IMR-90 (cell line): ENCODE measurements at regions not wholly inside any gene's neighbourhood (a gene's known extent, or its start where the extent isn't known, plus 50 kb on each side); places are given as distances from the start of the nearest gene placed in this dataset.

Source experiments
- MXI1 ChIP-seq: IDR thresholded peaks from 2 replicates; pipeline ENCODE4 v1.6.1; 2012; ENCODE audit warnings: low read depth, mild to moderate bottlenecking, low read length, moderate library complexity, borderline replicate concordance
- POLR2A ChIP-seq: IDR thresholded peaks from 2 replicates; pipeline ENCODE4 v1.6.1; 2012; ENCODE audit warnings: mild to moderate bottlenecking, low read depth, low read length
- RCOR1 ChIP-seq: IDR thresholded peaks from 2 replicates; pipeline ENCODE4 v1.6.1; 2012; ENCODE audit warnings: mild to moderate bottlenecking, low read length, improper control_type of control experiment; ENCODE audit not compliant: insufficient replicate concordance
- RFX5 ChIP-seq: IDR thresholded peaks from 2 replicates; pipeline ENCODE4 v1.8.0; 2012; ENCODE audit warnings: low read depth, mild to moderate bottlenecking, low read length, moderate library complexity
- USF2 ChIP-seq: fragments of 150-350 bp; IDR thresholded peaks from 2 replicates; pipeline ENCODE4 v1.6.1; 2017; ENCODE audit warnings: mild to moderate bottlenecking, antibody characterized with exemption, low read length, low read depth
- TF ChIP-seq, protein P1 (sequence below): conservative IDR thresholded peaks from 2 replicates; pipeline ENCODE4 v1.5.1; 2012; ENCODE audit warnings: mild to moderate bottlenecking, low read depth, low read length, improper control_type of control experiment

DNA sequence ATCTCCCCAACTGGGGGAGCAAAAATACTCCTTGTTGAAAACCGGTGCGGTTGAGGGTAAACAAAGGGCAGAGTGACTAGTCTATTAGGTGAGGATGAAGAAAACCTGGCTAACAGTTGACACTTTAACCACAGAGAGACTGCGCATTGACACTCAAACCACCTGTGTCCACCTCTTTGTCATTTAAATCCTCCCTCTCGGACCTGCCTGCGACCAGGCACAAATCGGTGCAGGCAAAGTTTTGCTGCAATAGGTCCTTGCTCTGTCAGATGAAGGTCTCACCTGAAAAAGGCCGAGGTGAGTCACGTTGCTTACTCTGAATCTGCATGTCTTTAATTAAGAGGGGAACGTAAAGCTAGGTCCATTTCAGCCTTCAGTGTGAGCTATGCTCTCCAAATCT is 494.1 kb upstream of the DPPA4 start:
- TF ChIP-seq RCOR1, result no peak
- TF ChIP-seq, protein P1, sequence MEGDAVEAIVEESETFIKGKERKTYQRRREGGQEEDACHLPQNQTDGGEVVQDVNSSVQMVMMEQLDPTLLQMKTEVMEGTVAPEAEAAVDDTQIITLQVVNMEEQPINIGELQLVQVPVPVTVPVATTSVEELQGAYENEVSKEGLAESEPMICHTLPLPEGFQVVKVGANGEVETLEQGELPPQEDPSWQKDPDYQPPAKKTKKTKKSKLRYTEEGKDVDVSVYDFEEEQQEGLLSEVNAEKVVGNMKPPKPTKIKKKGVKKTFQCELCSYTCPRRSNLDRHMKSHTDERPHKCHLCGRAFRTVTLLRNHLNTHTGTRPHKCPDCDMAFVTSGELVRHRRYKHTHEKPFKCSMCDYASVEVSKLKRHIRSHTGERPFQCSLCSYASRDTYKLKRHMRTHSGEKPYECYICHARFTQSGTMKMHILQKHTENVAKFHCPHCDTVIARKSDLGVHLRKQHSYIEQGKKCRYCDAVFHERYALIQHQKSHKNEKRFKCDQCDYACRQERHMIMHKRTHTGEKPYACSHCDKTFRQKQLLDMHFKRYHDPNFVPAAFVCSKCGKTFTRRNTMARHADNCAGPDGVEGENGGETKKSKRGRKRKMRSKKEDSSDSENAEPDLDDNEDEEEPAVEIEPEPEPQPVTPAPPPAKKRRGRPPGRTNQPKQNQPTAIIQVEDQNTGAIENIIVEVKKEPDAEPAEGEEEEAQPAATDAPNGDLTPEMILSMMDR, result no peak
- no peak for TF ChIP-seq MXI1
- TF ChIP-seq POLR2A, result no peak
- no peak for TF ChIP-seq USF2
- no peak for TF ChIP-seq RFX5
